MM.1S (cell line): ENCODE measurements at regions not wholly inside any gene's neighbourhood (a gene's known extent, or its start where the extent isn't known, plus 50 kb on each side); places are given as distances from the start of the nearest gene placed in this dataset.

Experiments
- CTCF ChIP-seq: fragments of 300-600 bp; sonication (generic); IDR thresholded peaks from 2 replicates; pipeline ENCODE4 v1.5.1; 2016; ENCODE audit warnings: antibody characterized with exemption, low read length, mixed read lengths
- EZH2phosphoT487 ChIP-seq: fragments of 300-600 bp; sonication (generic); IDR thresholded peaks from 2 replicates; pipeline ENCODE4 v1.6.1; 2018; ENCODE audit warnings: antibody characterized with exemption, low read length

DNA sequence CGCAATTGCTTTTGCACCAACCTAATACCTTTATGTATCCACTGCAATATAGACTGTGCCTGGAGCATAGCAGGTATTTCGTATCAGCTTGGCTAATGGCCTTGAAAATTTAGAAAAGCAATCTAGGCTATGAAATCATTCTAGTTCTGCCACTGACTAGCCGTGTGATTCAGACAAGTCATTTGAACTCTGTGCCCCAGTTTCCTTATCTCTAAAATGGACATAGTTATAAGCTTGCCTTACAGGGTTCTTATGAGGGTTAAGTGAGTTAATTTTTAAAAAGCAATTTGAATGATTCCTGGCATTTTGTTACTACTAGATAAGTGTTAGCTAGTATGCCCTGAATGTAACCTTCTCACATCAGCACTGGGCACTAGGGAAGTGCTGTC, 80.5 kb upstream of the PUM3 start:
- no peak for TF ChIP-seq CTCF
- TF ChIP-seq EZH2phosphoT487: no peak
